ENCODE measurements at regions not wholly inside any gene's neighbourhood (a gene's known extent, or its start where the extent isn't known, plus 50 kb on each side); places are given as distances from the start of the nearest gene placed in this dataset.

DNA sequence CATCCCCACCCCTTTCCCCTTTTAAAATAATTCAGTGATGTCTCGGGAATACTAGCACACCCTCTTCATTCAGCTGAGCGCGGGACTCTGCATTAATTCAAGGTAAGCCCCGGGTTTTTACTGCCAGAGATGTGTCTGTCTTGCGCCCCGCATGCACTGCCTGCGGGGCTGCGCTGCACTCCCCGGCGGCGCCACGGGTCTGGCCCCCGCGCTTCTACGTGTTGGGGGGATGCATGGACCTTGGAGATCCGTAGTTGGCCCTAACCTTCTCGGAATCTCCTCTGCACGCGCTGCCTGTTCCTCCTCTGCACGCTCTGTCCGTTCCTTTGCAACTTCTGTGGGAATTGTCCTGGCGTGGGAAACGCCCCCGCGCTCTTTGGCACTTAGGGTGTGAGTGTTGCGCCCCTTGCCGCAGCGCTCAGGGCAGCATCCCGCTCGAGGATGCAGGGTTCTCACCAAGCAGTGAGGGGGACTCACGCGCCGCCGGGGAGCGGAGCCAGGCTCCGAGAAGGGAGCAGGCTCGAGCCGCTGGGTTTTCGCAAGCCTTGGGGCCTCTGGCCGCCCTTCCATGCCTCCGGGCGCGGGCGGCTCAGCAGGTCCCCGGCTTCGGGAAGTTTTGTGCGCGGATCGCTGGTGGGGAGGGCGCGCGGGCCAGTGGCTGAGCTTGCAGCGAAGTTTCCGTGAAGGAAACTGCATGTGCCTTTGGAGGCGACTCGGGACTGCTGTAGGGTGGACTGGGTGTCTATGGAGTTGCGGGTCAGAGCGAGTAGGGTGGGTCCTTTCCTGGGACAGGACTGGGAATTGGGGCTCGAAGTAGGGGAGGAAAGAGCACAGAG lies 165.1 kb upstream of the CACNA1E start:
- TF ChIP-seq POLR2A (IDR thresholded peaks at IDR 0.05; ENCODE audit: low read depth, low read length) = no peak
- no peak for TF ChIP-seq TAF1 (IDR thresholded peaks at IDR 0.05; ENCODE audit: low read depth, low read length)
- no peak for TF ChIP-seq POLR2AphosphoS5 (IDR thresholded peaks at IDR 0.05; ENCODE audit: low read depth, low read length)

Data from GM12891 (cell line).